Natural killer cell (primary cell): ENCODE measurements at regions not wholly inside any gene's neighbourhood (a gene's known extent, or its start where the extent isn't known, plus 50 kb on each side); places are given as distances from the start of the nearest gene placed in this dataset.

Experiments
- ATAC-seq, 3 donors: fragments of 150-1000 bp in 2 of 3; fragments of 200-7000 bp in 1 of 3; cut with Tn5 transposase; 1 replicate in 1 of 3; 2 replicates in 2 of 3; pipeline ENCODE4 v1.10.0; 2021; ENCODE audit warnings: mild to moderate bottlenecking in 2 of 3, moderate library complexity in 2 of 3
- DNase-seq, 2 donors: peaks; one replicate each; pipeline versions ENCODE4 v3.0.0 to v3.0.0-alpha.2; 2013 to 2021; ENCODE audit warnings: mixed read lengths in 1 of 2
- H3K27ac ChIP-seq: one replicate; pipeline ENCODE4 v1.5.1; 2013; ENCODE audit warnings: mild to moderate bottlenecking, low read length
- H3K27me3 ChIP-seq: one replicate; pipeline ENCODE4 v1.6.1; 2013; ENCODE audit warnings: low read length; ENCODE audit not compliant: control insufficient read depth, insufficient read depth
- H3K36me3 ChIP-seq: one replicate; pipeline ENCODE4 v1.6.1; 2013; ENCODE audit warnings: low read length; ENCODE audit not compliant: control insufficient read depth, insufficient read depth
- H3K4me1 ChIP-seq: one replicate; pipeline ENCODE4 v1.6.1; 2013; ENCODE audit warnings: low read length; ENCODE audit not compliant: control insufficient read depth, insufficient read depth
- H3K4me3 ChIP-seq: one replicate; pipeline ENCODE4 v1.5.1; 2013; ENCODE audit warnings: low read length
- H3K9me3 ChIP-seq: one replicate; pipeline ENCODE4 v1.6.1; 2013; ENCODE audit warnings: low read length; ENCODE audit not compliant: control insufficient read depth, insufficient read depth
- H3K27ac Mint-ChIP-seq, 2 donors: one replicate each; pipeline ENCODE4 v1.8.0; 2022; ENCODE audit warnings: mild to moderate bottlenecking in 2 of 2, mixed read lengths in 2 of 2, moderate library complexity in 1 of 2
- H3K27me3 Mint-ChIP-seq, 2 donors: one replicate each; pipeline ENCODE4 v1.8.0; 2022; ENCODE audit warnings: low read depth in 2 of 2, mixed read lengths in 2 of 2
- H3K36me3 Mint-ChIP-seq: one replicate; pipeline ENCODE4 v1.8.0; 2022; ENCODE audit warnings: mixed read lengths
- H3K4me1 Mint-ChIP-seq, 2 donors: one replicate each; pipeline ENCODE4 v1.8.0; 2022; ENCODE audit warnings: mixed read lengths in 2 of 2
- H3K4me3 Mint-ChIP-seq: one replicate; pipeline ENCODE4 v1.8.0; 2022; ENCODE audit warnings: mild to moderate bottlenecking, moderate library complexity, mixed read lengths
- H3K9me3 Mint-ChIP-seq, 2 donors: one replicate each; pipeline ENCODE4 v1.8.0; 2022; ENCODE audit warnings: mixed read lengths in 2 of 2
- CTCF ChIP-seq: fragments of 200-600 bp; IDR thresholded peaks from one replicate; pipeline ENCODE4 v1.8.0; 2022; ENCODE audit warnings: antibody characterized with exemption
- WGBS: methylation state at CpG from one replicate; pipeline ENCODE4 v1.1.7; 2013; ENCODE audit warnings: missing lambda C conversion rate; ENCODE audit not compliant: insufficient coverage; 5-methylcytosine and 5-hydroxymethylcytosine counted together
- intact Hi-C: fragments of 100-400 bp; cut with micrococcal nuclease; formaldehyde crosslinking; loops from one replicate; pipeline ENCODE4 v1.14.2; 2022

GRCh38 chr18:33901894-33902512 is 322.7 kb downstream of the NOL4 start:
- intact Hi-C loops, result no loop called here
- no peak for TF ChIP-seq CTCF
- Mint-ChIP-seq H3K36me3 (peaks cover 6% of the 10 kb centered on the region), H3K27me3 (no peaks in the 10 kb centered on the region), H3K4me1 (no peaks in the 10 kb centered on the region), H3K4me3 (no peak overlapping the region), H3K27ac (no peak overlapping the region), H3K9me3 (peaks cover 13 to 18% of the 10 kb centered on the region in 2 donors)
- H3K4me1 ChIP-seq, result no peaks in the 10 kb centered on the region
- WGBS, result no CpG with 5 or more reads among the region's 1 CpG
- H3K4me3 ChIP-seq, result no peak overlapping the region
- DNase-seq (no peak), ATAC-seq (no peak)
- no peak overlapping the region for H3K27ac ChIP-seq
- H3K27me3 ChIP-seq, result no peaks in the 10 kb centered on the region
- peaks cover 4% of the 10 kb centered on the region for H3K9me3 ChIP-seq
- H3K36me3 ChIP-seq, result no peaks in the 10 kb centered on the region

DNA sequence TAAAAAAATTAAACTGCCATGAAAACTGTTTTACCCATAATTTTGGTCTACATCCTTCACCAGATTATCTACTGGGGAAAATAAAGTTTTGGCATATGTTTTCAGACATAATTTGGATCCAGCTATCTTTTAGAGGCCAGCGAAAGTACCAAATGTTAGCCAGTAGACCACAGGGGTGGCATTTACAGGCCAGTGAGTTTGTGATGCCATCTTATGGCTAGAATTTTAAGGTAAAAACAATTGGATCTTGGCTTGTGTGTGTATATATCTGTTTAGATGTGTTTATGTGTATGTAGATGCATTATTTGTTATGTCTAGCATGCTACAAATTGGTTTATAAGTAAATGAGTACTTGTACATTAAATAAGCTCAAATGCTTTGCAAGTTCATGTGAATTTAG is 322.6 kb downstream of the ASXL3 start:
- H3K27ac ChIP-seq, result no peak overlapping the region
- Mint-ChIP-seq H3K27me3 (no peaks in the 10 kb centered on the region), H3K4me3 (no peak overlapping the region), H3K27ac (no peak overlapping the region), H3K9me3 (peaks cover 14 to 16% of the 10 kb centered on the region in 2 donors), H3K4me1 (no peaks in the 10 kb centered on the region), H3K36me3 (peaks cover 6% of the 10 kb centered on the region)
- DNase-seq (no peak), ATAC-seq (no peak)
- no peaks in the 10 kb centered on the region for H3K27me3 ChIP-seq
- no peaks in the 10 kb centered on the region for H3K4me1 ChIP-seq
- H3K36me3 ChIP-seq, result no peaks in the 10 kb centered on the region
- WGBS, result 88% methylated on average over 1 of the region's 1 CpG
- TF ChIP-seq CTCF, result no peak
- intact Hi-C loops, result no loop called here
- peaks cover 4% of the 10 kb centered on the region for H3K9me3 ChIP-seq
- no peak overlapping the region for H3K4me3 ChIP-seq

DNA sequence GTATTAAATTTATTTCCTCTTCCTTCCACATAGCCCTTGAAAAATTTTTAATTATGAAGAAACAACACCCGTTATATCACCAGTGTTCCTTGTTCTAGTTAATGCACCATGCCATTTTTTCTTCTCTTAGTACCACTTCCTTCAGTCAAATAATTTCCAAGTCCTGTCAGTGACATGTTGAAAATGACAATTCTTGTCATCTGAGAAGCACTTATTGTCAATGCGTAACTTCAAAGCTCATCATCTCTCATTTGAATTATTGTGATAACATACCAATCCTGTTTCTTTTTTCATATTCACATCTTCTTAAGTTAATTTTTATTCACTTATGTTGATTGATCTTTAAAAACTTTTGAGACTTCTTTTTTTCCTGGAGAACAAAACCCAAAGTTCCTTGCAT is 320.4 kb downstream of the ASXL3 start:
- Histone ChIP-seq H3K9me3 (no peaks in the 10 kb centered on the region), H3K27me3 (no peaks in the 10 kb centered on the region), H3K4me3 (no peak overlapping the region), H3K27ac (no peak overlapping the region), H3K4me1 (no peaks in the 10 kb centered on the region), H3K36me3 (no peaks in the 10 kb centered on the region)
- Mint-ChIP-seq H3K27ac (no peak overlapping the region), H3K4me1 (no peaks in the 10 kb centered on the region), H3K4me3 (no peak overlapping the region), H3K27me3 (no peaks in the 10 kb centered on the region), H3K9me3 (peaks cover 11 to 18% of the 10 kb centered on the region in 2 donors), H3K36me3 (peaks cover 6% of the 10 kb centered on the region)
- no peak for TF ChIP-seq CTCF
- ATAC-seq (no peak), DNase-seq (no peak)
- 95% methylated on average over 2 of the region's 2 CpGs for WGBS
- intact Hi-C loops, result no loop called here

DNA sequence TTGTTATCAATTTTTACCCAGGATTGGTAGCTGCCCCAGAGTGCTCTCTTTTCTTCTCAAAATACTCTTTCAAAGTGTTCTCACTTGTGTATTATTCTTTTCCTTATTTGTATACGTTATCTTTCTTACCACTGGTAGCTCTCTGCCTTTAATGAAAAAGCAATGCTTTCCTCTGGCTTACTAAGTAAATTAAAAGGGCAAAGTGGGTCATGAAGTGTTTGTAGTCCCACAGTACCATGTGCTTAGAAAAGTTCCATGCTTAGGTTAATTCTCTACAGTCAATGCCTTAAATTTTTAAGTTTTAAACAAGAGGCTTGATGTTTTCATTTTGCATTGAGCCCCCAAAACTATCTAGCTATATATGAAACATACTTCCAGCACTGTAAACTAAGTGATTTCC is 300.2 kb downstream of the ASXL3 start:
- no peaks in the 10 kb centered on the region for H3K9me3 ChIP-seq
- H3K27ac ChIP-seq, result no peak overlapping the region
- no peak for TF ChIP-seq CTCF
- H3K4me1 Mint-ChIP-seq, result no peaks in the 10 kb centered on the region
- no peak for DNase-seq
- no peak overlapping the region for H3K4me3 ChIP-seq
- intact Hi-C loops, result no loop called here
- no peaks in the 10 kb centered on the region for H3K27me3 Mint-ChIP-seq
- H3K27me3 ChIP-seq, result no peaks in the 10 kb centered on the region
- no peaks in the 10 kb centered on the region for H3K4me1 ChIP-seq
- no peaks in the 10 kb centered on the region for H3K36me3 Mint-ChIP-seq
- H3K4me3 Mint-ChIP-seq, result no peak overlapping the region
- peaks cover 3 to 14% of the 10 kb centered on the region in 2 donors for H3K9me3 Mint-ChIP-seq
- no peaks in the 10 kb centered on the region for H3K36me3 ChIP-seq
- H3K27ac Mint-ChIP-seq, result no peak overlapping the region
- no peak for ATAC-seq
- WGBS, result no CpG with 5 or more reads among the region's 1 CpG
